COR-L47 (cell line): ENCODE measurements at regions not wholly inside any gene's neighbourhood (a gene's known extent, or its start where the extent isn't known, plus 50 kb on each side); places are given as distances from the start of the nearest gene placed in this dataset.

ENCODE experiments used
- DNase-seq: peaks from one replicate; lab custom pipeline; 2025; lab: John Stamatoyannopoulos, UW

- no peak for DNase-seq
Measured at GRCh38 chr4:151887031-151887815, 126.4 kb upstream of the GATB start.

- DNase-seq = no peak
Measured at GRCh38 chr4:151885123-151885522, 124.3 kb upstream of the GATB start.

GRCh38 chr4:151883747-151884146, 122.9 kb upstream of the GATB start:
- no peak for DNase-seq

- DNase-seq = no peak
Measured at GRCh38 chr4:151882072-151882803, 121.4 kb upstream of the GATB start.

- DNase-seq = no peak
Measured at GRCh38 chr4:151879705-151880445, 119.1 kb upstream of the GATB start.

- no peak for DNase-seq
Measured at GRCh38 chr4:151876381-151876988, 115.7 kb upstream of the GATB start.

- no peak for DNase-seq
Measured at GRCh38 chr4:151874328-151874727, 113.5 kb upstream of the GATB start.

GRCh38 chr4:151866592-151866918, 105.7 kb upstream of the GATB start:
- no peak for DNase-seq

GRCh38 chr4:151865744-151866591, 105.2 kb upstream of the GATB start:
- DNase-seq = no peak

- DNase-seq = peak; percentile 35
Measured at GRCh38 chr4:151865312-151865711, 104.5 kb upstream of the GATB start.

GRCh38 chr4:151864068-151864467, 103.3 kb upstream of the GATB start:
- DNase-seq = no peak

GRCh38 chr4:151862766-151863165, 102.0 kb upstream of the GATB start:
- DNase-seq = no peak

GRCh38 chr4:151860561-151861093, 99.8 kb upstream of the GATB start:
- DNase-seq = no peak

- DNase-seq = no peak
Measured at GRCh38 chr4:151859641-151860040, 98.8 kb upstream of the GATB start.

- DNase-seq = no peak
Measured at GRCh38 chr4:151858356-151858755, 97.5 kb upstream of the GATB start.

- DNase-seq = no peak
Measured at GRCh38 chr4:151857368-151857767, 96.6 kb upstream of the GATB start.

GRCh38 chr4:151855747-151856146, 94.9 kb upstream of the GATB start:
- no peak for DNase-seq

- DNase-seq = no peak
Measured at GRCh38 chr4:151854731-151855130, 93.9 kb upstream of the GATB start.

- DNase-seq = no peak
Measured at GRCh38 chr4:151853034-151853433, 92.2 kb upstream of the GATB start.

GRCh38 chr4:151852202-151852601, 91.4 kb upstream of the GATB start:
- DNase-seq = no peak

GRCh38 chr4:151851354-151851753, 90.5 kb upstream of the GATB start:
- DNase-seq = no peak
